Thyroid gland (tissue), 4 donors: ENCODE measurements at regions not wholly inside any gene's neighbourhood (a gene's known extent, or its start where the extent isn't known, plus 50 kb on each side); places are given as distances from the start of the nearest gene placed in this dataset.

ENCODE experiments used
- DNase-seq, 2 donors: peaks; one replicate each; pipeline ENCODE4 v3.0.0-alpha.2; 2019
- H3K27ac ChIP-seq, 3 donors: fragments of 200-600 bp; sonication (generic); 1 replicate in 2 of 3; 2 replicates in 1 of 3; pipeline ENCODE4 v1.5.1; 2016 to 2019; ENCODE audit warnings: mild to moderate bottlenecking in 1 of 3, moderate library complexity in 1 of 3
- H3K27me3 ChIP-seq: fragments of 200-600 bp; sonication (generic); one replicate; pipeline ENCODE4 v1.5.1; 2019
- H3K36me3 ChIP-seq, 2 donors: fragments of 200-600 bp; sonication (generic); one replicate each; pipeline ENCODE4 v1.5.1; 2016 to 2019
- H3K4me1 ChIP-seq, 2 donors: fragments of 200-600 bp; sonication (generic); one replicate each; pipeline ENCODE4 v1.5.1; 2017 to 2019
- H3K4me3 ChIP-seq, 3 donors: fragments of 200-600 bp; sonication (generic); replicated peaks in 1 of 3; 1 replicate in 2 of 3; 2 replicates in 1 of 3; pipeline ENCODE4 v1.5.1; 2016; ENCODE audit warnings: mild to moderate bottlenecking in 1 of 3
- H3K9me3 ChIP-seq: fragments of 200-600 bp; sonication (generic); one replicate; pipeline ENCODE4 v1.5.1; 2017
- CTCF ChIP-seq, 6 experiments: fragments of 200-600 bp in 3 of 6; fragments of 450-650 bp in 3 of 6; sonication (generic) in 3 of 6; IDR thresholded peaks; one replicate each; pipeline ENCODE4 v1.5.1; 2016 to 2019; ENCODE audit warnings: antibody characterized with exemption in 6 of 6, mild to moderate bottlenecking in 2 of 6, inconsistent platforms in 1 of 6, moderate library complexity in 1 of 6
- POLR2A ChIP-seq, 2 donors: fragments of 450-650 bp; IDR thresholded peaks; one replicate each; pipeline ENCODE4 v1.6.1; 2017; ENCODE audit warnings: antibody characterized with exemption in 2 of 2, mild to moderate bottlenecking in 2 of 2, moderate library complexity in 1 of 2
- WGBS, 2 donors: methylation state at CpG; one replicate each; pipeline ENCODE4 v1.1.5; 2017; 5-methylcytosine and 5-hydroxymethylcytosine counted together
- intact Hi-C: fragments of 100-400 bp; cut with DNase I; formaldehyde crosslinking; loops from one replicate; pipeline ENCODE4 v1.15.1; 2023

GRCh38 chr10:33799944-33800323, 465.5 kb upstream of the NRP1 start:
- Histone ChIP-seq H3K27me3 (no peaks in the 10 kb centered on the region), H3K36me3 (no peaks in the 10 kb centered on the region), H3K4me3 (no peak overlapping the region), H3K9me3 (no peaks in the 10 kb centered on the region), H3K27ac (no peak overlapping the region), H3K4me1 (no peaks in the 10 kb centered on the region)
- WGBS, 2 donors: 95 to 98% methylated on average over 5 of the region's 5 CpGs
- TF ChIP-seq CTCF (IDR thresholded peaks at IDR 0.05): no peak
- TF ChIP-seq POLR2A (IDR thresholded peaks at IDR 0.05): no peak
- DNase-seq: no peak
- intact Hi-C loops: no loop called here

DNA sequence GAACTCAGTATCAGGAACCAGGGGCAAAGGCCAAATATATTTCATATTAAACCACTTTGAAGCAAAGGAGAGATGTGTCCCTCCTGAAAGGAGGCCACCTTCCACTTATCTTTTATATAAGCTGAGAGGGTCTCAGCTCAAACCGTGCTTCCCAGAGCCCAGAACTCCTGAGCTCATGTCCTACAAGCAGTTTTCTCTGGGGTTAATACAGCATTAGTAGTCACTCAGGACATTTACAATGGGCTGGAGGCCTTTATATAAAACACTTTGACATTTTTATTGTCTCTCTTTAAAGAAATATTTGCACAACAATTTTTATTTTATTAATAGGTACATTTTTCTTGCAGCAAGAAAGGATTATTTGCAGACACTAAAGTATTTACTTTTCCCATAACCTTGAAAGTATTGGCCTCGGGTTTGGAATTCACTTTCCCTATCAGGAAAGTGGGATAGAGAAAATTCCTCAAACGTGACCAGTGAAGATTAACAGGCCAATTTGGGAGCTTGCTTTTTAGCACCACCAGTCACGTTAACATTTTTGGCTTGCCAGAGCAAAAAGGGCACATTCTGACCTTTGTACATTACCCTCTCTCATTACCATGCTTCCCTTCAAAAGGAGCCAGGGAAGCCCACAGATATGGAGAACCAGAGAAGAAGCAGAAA, 464.9 kb upstream of the NRP1 start:
- H3K27me3 ChIP-seq: no peaks in the 10 kb centered on the region
- no peaks in the 10 kb centered on the region for H3K9me3 ChIP-seq
- no peak overlapping the region for H3K4me3 ChIP-seq
- 67 to 77% methylated on average over 4 of the region's 4 CpGs for WGBS, 2 donors
- intact Hi-C loops: no loop called here
- no peak overlapping the region for H3K27ac ChIP-seq
- no peaks in the 10 kb centered on the region for H3K4me1 ChIP-seq
- H3K36me3 ChIP-seq: no peaks in the 10 kb centered on the region
- no peak for DNase-seq
- TF ChIP-seq POLR2A (IDR thresholded peaks at IDR 0.05) (no peak), CTCF (IDR thresholded peaks at IDR 0.05) (no peak)

GRCh38 chr10:33798754-33799153, 464.3 kb upstream of the NRP1 start:
- 95 to 98% methylated on average over 1 of the region's 1 CpG for WGBS, 2 donors
- no peak for TF ChIP-seq POLR2A (IDR thresholded peaks at IDR 0.05)
- TF ChIP-seq CTCF (IDR thresholded peaks at IDR 0.05): no peak
- intact Hi-C loops: no loop called here

GRCh38 chr10:33796680-33797079, 462.2 kb upstream of the NRP1 start:
- Histone ChIP-seq H3K27me3 (no peaks in the 10 kb centered on the region), H3K36me3 (no peaks in the 10 kb centered on the region), H3K4me3 (no peak overlapping the region), H3K27ac (no peak overlapping the region), H3K4me1 (no peaks in the 10 kb centered on the region), H3K9me3 (no peaks in the 10 kb centered on the region)
- TF ChIP-seq CTCF (IDR thresholded peaks at IDR 0.05) (no peak), POLR2A (IDR thresholded peaks at IDR 0.05) (no peak)
- intact Hi-C loops: no loop called here
- no peak for DNase-seq
- 90 to 100% methylated on average over 2 of the region's 2 CpGs for WGBS, 2 donors

More at GRCh38 chr10:33798754-33799153, 464.3 kb upstream of the NRP1 start:
- DNase-seq: no peak
- Histone ChIP-seq H3K4me1 (no peaks in the 10 kb centered on the region), H3K27ac (no peak overlapping the region), H3K9me3 (no peaks in the 10 kb centered on the region), H3K4me3 (no peak overlapping the region), H3K27me3 (no peaks in the 10 kb centered on the region), H3K36me3 (no peaks in the 10 kb centered on the region)

- no peak for DNase-seq
- H3K4me3 ChIP-seq: no peak overlapping the region
- H3K4me1 ChIP-seq: no peaks in the 10 kb centered on the region
- H3K27me3 ChIP-seq: no peaks in the 10 kb centered on the region
- no peaks in the 10 kb centered on the region for H3K36me3 ChIP-seq
- H3K27ac ChIP-seq: no peak overlapping the region
- intact Hi-C loops: no loop called here
- TF ChIP-seq CTCF (IDR thresholded peaks at IDR 0.05) (no peak), POLR2A (IDR thresholded peaks at IDR 0.05) (no peak)
- H3K9me3 ChIP-seq: no peaks in the 10 kb centered on the region
Measured at GRCh38 chr10:33795529-33795928, 461.1 kb upstream of the NRP1 start.
